Testis (tissue), 2 donors: ENCODE measurements at regions not wholly inside any gene's neighbourhood (a gene's known extent, or its start where the extent isn't known, plus 50 kb on each side); places are given as distances from the start of the nearest gene placed in this dataset.

Source experiments
- CTCF ChIP-seq, 3 experiments: fragments of 450-650 bp in 2 of 3; fragments of 200-600 bp in 1 of 3; sonication (generic) in 1 of 3; IDR thresholded peaks; one replicate each; pipeline ENCODE4 v1.5.1; 2016 to 2019; ENCODE audit warnings: antibody characterized with exemption in 3 of 3, mild to moderate bottlenecking in 2 of 3, moderate library complexity in 1 of 3
- POLR2A ChIP-seq: fragments of 450-650 bp; IDR thresholded peaks from one replicate; pipeline ENCODE4 v1.6.1; 2017; ENCODE audit warnings: antibody characterized with exemption, mild to moderate bottlenecking, moderate library complexity

DNA sequence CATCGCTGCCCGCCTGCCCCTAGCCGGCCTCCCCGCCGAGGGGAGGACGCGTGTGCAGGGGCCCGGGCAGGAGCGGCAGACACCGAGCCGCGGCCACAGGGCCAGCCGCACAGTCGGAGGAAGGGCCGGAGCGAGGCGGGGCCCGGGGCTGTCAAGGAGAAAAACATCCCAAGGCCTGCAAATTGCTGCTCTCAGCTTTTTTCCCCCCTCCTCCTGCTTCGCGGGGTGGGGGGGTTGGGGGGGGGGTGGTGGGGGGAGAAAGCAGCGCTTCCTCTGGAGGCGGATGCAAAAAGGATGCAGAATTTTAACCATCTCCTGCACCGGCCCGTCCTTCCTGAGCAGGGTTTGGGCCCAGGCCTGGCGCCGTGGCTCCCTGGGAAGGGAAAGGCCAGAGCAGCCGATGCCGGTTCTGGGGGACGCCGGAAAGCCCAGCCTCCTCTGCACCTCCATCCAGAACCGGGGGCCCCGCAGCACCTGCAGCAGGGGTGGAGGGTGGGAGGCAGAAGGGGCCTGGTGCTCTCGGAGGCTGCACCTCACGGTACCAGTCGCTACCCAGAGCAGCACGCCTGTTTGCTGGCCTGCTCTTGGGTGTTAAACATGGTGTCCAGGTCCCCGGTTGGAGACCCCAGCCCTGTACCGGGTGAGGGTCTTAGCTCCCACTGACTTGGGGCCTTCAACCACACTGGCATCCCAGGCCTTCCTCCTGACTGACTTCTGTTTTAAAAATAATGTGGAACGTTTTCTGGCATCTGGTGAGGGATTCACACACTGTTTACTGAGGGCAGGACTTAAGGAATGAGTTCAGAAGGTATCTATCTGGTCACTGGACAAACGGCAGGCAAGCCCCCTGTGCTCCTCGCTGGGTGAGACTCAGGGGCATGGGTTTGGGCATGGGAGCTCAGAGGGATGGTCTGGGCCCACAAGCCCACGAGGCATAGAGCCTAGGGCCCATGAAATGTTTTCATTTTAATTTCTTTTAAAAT, 77.4 kb upstream of the WNT7B start:
- TF ChIP-seq CTCF (IDR thresholded peaks at IDR 0.05) (no peak), POLR2A (peak; percentile 21)
